SK-N-SH treated with all-trans-retinoic acid at 6 μM for 48 hours (cell line): ENCODE measurements at regions not wholly inside any gene's neighbourhood (a gene's known extent, or its start where the extent isn't known, plus 50 kb on each side); places are given as distances from the start of the nearest gene placed in this dataset.

Experiments used
- BACH2 ChIP-seq: fragments of 250-450 bp; sonication (Bioruptor Pico); IDR thresholded peaks from 2 replicates; pipeline ENCODE4 v1.9.0; 2021; ENCODE audit warnings: mild to moderate bottlenecking, borderline replicate concordance
- TOX ChIP-seq: fragments of 250-450 bp; sonication (Bioruptor Pico); IDR thresholded peaks from 2 replicates; pipeline ENCODE4 v1.8.0; 2021; ENCODE audit warnings: mild to moderate bottlenecking, moderate library complexity, borderline replicate concordance
- ZC3H10 ChIP-seq: fragments of 250-450 bp; sonication (Bioruptor Pico); IDR thresholded peaks from 2 replicates; pipeline ENCODE4 v1.5.1; 2021; ENCODE audit warnings: mild to moderate bottlenecking, moderate library complexity
- ZNF70 ChIP-seq: fragments of 450-650 bp; formaldehyde crosslinking; IDR thresholded peaks from 2 replicates; pipeline ENCODE4 v1.5.0; 2020; ENCODE audit warnings: mild to moderate bottlenecking, moderate library complexity
- TF ChIP-seq, protein P1 (sequence below): fragments of 250-450 bp; sonication (Bioruptor Pico); IDR thresholded peaks from 2 replicates; pipeline ENCODE4 v1.5.1; 2021; ENCODE audit warnings: mild to moderate bottlenecking, moderate library complexity
- TF ChIP-seq, protein P2 (sequence below): fragments of 250-450 bp; sonication (Bioruptor Pico); IDR thresholded peaks from 2 replicates; pipeline ENCODE4 v1.8.0; 2020; ENCODE audit warnings: mild to moderate bottlenecking, moderate library complexity, borderline replicate concordance

DNA sequence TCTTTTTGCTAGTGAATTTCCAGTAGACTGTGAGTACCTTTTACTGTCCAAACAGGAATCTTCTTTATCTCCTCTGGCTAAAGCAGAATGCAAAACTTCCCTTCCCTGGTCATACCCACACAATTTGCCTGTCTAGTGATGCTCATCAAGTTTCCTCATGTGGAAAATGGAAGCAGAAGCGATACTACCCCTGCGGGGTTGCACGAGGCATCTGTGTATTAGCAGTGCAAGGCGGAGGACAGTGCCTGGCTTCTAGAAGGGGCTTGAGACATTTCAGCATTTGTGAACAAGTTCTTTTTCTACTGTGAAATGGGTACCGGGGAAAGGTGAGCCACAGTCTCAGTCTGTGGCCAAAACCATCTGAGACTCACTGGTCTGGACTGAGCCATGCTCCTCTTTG lies 340.9 kb downstream of the AACS start:
- TF ChIP-seq, protein P1, sequence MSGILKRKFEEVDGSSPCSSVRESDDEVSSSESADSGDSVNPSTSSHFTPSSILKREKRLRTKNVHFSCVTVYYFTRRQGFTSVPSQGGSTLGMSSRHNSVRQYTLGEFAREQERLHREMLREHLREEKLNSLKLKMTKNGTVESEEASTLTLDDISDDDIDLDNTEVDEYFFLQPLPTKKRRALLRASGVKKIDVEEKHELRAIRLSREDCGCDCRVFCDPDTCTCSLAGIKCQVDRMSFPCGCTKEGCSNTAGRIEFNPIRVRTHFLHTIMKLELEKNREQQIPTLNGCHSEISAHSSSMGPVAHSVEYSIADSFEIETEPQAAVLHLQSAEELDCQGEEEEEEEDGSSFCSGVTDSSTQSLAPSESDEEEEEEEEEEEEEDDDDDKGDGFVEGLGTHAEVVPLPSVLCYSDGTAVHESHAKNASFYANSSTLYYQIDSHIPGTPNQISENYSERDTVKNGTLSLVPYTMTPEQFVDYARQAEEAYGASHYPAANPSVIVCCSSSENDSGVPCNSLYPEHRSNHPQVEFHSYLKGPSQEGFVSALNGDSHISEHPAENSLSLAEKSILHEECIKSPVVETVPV (CRISPR knock-in tag): no peak
- TF ChIP-seq, protein P2, sequence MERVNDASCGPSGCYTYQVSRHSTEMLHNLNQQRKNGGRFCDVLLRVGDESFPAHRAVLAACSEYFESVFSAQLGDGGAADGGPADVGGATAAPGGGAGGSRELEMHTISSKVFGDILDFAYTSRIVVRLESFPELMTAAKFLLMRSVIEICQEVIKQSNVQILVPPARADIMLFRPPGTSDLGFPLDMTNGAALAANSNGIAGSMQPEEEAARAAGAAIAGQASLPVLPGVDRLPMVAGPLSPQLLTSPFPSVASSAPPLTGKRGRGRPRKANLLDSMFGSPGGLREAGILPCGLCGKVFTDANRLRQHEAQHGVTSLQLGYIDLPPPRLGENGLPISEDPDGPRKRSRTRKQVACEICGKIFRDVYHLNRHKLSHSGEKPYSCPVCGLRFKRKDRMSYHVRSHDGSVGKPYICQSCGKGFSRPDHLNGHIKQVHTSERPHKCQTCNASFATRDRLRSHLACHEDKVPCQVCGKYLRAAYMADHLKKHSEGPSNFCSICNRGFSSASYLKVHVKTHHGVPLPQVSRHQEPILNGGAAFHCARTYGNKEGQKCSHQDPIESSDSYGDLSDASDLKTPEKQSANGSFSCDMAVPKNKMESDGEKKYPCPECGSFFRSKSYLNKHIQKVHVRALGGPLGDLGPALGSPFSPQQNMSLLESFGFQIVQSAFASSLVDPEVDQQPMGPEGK (CRISPR knock-in tag): no peak
- TF ChIP-seq ZC3H10 (CRISPR knock-in tag): no peak
- TF ChIP-seq ZNF70 (CRISPR knock-in tag): no peak
- no peak for TF ChIP-seq TOX (CRISPR knock-in tag)
- no peak for TF ChIP-seq BACH2 (CRISPR knock-in tag)
